ENCODE measurements at regions not wholly inside any gene's neighbourhood (a gene's known extent, or its start where the extent isn't known, plus 50 kb on each side); places are given as distances from the start of the nearest gene placed in this dataset.

DNA sequence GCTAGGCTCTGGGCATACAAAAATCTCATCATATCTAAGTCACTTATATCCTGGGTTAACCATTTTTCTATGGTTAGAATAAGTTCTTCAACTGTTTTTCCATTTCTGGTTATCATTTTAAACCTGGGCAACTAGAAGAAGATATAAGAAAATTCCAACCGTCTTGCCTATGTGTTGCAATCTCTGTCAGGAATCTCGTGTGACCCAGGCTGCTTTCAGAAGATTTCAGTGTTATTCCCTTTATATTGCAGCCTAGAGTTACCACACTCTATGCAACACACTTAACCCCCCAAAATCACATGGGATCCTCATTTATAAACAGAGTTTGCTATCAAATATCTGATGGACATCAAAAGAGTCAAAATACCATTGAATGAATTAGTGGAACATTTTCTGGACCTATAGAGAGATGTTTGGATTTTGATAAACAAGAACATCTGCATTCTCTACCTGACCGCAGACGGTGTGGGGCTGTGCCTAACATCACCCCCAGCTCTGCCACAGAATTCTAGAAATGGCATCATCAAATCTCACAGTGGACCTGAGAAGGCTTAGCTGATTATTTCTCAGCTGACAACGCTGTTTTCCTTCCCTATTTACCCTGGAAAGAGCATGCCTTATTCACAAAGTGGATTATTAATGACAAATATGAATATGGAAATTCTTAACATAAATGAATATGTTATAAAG, 515.7 kb downstream of the NTRK3 start:
- TF ChIP-seq POLR2A (IDR thresholded peaks at IDR 0.05; ENCODE audit: borderline replicate concordance, extremely low read depth, insufficient read depth, insufficient read length) (no peak), SRF (IDR thresholded peaks at IDR 0.05; ENCODE audit: low read depth) (no peak), CBX3 (IDR thresholded peaks at IDR 0.05; ENCODE audit: low read depth) (no peak), EZH2phosphoT487 (IDR thresholded peaks at IDR 0.05; ENCODE audit: borderline replicate concordance) (no peak), FOSL1 (IDR thresholded peaks at IDR 0.05; ENCODE audit: low read depth) (no peak), TCF7L2 (IDR thresholded peaks at IDR 0.05; ENCODE audit: borderline replicate concordance, extremely low read depth, insufficient read depth, insufficient read length) (no peak), POLR2AphosphoS5 (IDR thresholded peaks at IDR 0.05; ENCODE audit: low read depth, low read length) (no peak), ZBTB33 (IDR thresholded peaks at IDR 0.05; ENCODE audit: extremely low read depth, insufficient replicate concordance, low read length) (no peak), EGR1 (IDR thresholded peaks at IDR 0.05; ENCODE audit: low read depth) (no peak), ZFX (IDR thresholded peaks at IDR 0.05) (no peak), RAD21 (IDR thresholded peaks at IDR 0.05; ENCODE audit: low read depth) (no peak)
- TF ChIP-seq, protein P1, sequence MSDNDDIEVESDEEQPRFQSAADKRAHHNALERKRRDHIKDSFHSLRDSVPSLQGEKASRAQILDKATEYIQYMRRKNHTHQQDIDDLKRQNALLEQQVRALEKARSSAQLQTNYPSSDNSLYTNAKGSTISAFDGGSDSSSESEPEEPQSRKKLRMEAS (IDR thresholded peaks at IDR 0.05) = no peak
- TF ChIP-seq, protein P2, sequence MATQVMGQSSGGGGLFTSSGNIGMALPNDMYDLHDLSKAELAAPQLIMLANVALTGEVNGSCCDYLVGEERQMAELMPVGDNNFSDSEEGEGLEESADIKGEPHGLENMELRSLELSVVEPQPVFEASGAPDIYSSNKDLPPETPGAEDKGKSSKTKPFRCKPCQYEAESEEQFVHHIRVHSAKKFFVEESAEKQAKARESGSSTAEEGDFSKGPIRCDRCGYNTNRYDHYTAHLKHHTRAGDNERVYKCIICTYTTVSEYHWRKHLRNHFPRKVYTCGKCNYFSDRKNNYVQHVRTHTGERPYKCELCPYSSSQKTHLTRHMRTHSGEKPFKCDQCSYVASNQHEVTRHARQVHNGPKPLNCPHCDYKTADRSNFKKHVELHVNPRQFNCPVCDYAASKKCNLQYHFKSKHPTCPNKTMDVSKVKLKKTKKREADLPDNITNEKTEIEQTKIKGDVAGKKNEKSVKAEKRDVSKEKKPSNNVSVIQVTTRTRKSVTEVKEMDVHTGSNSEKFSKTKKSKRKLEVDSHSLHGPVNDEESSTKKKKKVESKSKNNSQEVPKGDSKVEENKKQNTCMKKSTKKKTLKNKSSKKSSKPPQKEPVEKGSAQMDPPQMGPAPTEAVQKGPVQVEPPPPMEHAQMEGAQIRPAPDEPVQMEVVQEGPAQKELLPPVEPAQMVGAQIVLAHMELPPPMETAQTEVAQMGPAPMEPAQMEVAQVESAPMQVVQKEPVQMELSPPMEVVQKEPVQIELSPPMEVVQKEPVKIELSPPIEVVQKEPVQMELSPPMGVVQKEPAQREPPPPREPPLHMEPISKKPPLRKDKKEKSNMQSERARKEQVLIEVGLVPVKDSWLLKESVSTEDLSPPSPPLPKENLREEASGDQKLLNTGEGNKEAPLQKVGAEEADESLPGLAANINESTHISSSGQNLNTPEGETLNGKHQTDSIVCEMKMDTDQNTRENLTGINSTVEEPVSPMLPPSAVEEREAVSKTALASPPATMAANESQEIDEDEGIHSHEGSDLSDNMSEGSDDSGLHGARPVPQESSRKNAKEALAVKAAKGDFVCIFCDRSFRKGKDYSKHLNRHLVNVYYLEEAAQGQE (IDR thresholded peaks at IDR 0.05; ENCODE audit: low read depth) = no peak
- ChIA-PET CTCF (no interaction called here), POLR2A (no interaction called here), RAD21 (ENCODE audit: low non-redundant PET in 1 of 2, low total read pairs in 2 of 2, uncharacterized antibody in 2 of 2, unreplicated experiment in 2 of 2) (no interaction called here)
- Histone ChIP-seq H3K4me3 (replicated peaks in 1 of 2; ENCODE audit: low read depth in 1 of 2, low read length in 2 of 2) (no peak overlapping the region), H3K9ac (ENCODE audit: low read length) (no peak overlapping the region), H3K4me2 (ENCODE audit: low read length) (no peak overlapping the region), H4K20me1 (ENCODE audit: insufficient read depth) (no peaks in the 10 kb centered on the region), H3K27me3 (ENCODE audit: insufficient read depth, low read length) (no peaks in the 10 kb centered on the region), H3K36me3 (ENCODE audit: control insufficient read depth in 1 of 2, insufficient read depth in 2 of 2, low read length in 2 of 2) (no peaks in the 10 kb centered on the region), H3K27ac (ENCODE audit: low read depth, low read length) (no peak overlapping the region), H3K9me2 (ENCODE audit: insufficient read depth) (no peaks in the 10 kb centered on the region), H3K9me3 (ENCODE audit: control insufficient read depth in 1 of 2, insufficient read depth in 1 of 2, low read depth in 1 of 2, low read length in 2 of 2) (peaks cover 12 to 37% of the 10 kb centered on the region in 2 experiments; a peak in 2 of 4 replicates), H3K4me1 (ENCODE audit: control insufficient read depth in 1 of 2, insufficient read depth in 2 of 2, low read length in 2 of 2) (no peaks in the 10 kb centered on the region), H2AFZ (ENCODE audit: low read depth, low read length, poor library complexity, severe bottlenecking) (no peak overlapping the region), H3K79me2 (ENCODE audit: insufficient read depth, low read length) (no peaks in the 10 kb centered on the region)
- BruUV-seq (replicated peaks) = no TSS peak
- no peak for ATAC-seq
- intact Hi-C loops (cut with micrococcal nuclease) = no loop called here
- no peak for DNase-seq (ENCODE audit: low read depth, low spot score)
